Coronary artery (tissue), 2 donors: ENCODE measurements at regions not wholly inside any gene's neighbourhood (a gene's known extent, or its start where the extent isn't known, plus 50 kb on each side); places are given as distances from the start of the nearest gene placed in this dataset.
"Not testable (repeated sequence)": the region's sequence is repeated elsewhere in the genome, so short reads cannot be mapped to it uniquely, and the experiment has no call there.

Experiments used
- DNase-seq: peaks from one replicate; pipeline ENCODE4 v3.0.0-alpha.2; 2017; ENCODE audit warnings: low spot score
- H3K27ac ChIP-seq, 2 donors: fragments of 200-600 bp; sonication (generic); one replicate each; pipeline ENCODE4 v1.5.1; 2016 to 2019
- H3K4me3 ChIP-seq: fragments of 200-600 bp; sonication (generic); 2 replicates; pipeline ENCODE4 v1.5.1; 2016; ENCODE audit warnings: mild to moderate bottlenecking, moderate library complexity
- CTCF ChIP-seq: fragments of 200-600 bp; sonication (generic); IDR thresholded peaks from one replicate; pipeline ENCODE4 v1.5.1; 2019; ENCODE audit warnings: antibody characterized with exemption

DNA sequence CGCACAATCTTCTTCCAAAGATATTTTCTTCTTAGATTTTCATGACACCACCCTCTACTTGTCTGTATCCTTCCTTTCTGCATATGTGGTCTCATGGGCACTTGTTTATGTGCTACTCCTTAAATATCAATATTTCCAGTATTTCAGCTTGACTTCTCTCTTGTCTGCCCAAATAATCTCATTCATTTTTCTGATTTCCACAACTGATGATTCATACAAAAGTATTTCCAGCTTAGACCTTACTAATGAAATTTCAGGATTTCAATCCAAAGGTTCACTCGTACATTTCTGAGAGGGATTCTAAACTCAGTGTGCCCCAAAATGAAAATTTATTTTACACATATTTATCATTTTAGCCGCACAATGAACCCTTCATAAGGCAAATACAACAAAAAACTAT is 928.9 kb upstream of the C9orf72 start:
- Histone ChIP-seq H3K4me3 (no peak overlapping the region), H3K27ac (no peak overlapping the region)
- no peak for DNase-seq
- TF ChIP-seq CTCF, result no peak

DNA sequence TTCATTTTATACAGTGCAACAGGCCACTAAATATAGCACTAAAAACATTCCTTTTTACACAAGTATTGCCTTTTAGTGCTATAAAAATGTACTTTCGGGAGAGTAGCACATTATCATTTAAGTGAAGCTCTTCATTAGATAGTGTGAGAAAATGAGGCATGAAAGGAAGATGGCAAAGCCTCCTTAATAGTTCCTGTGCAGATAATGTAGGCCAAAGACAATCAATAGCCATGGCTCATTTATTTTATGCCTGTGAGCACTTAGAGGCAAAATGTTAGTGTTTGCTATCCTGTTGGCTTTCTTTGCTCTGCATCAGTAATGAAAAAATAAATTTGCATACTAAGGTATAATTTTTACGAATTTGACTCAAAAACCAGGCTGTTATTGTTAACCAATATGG is 929.5 kb upstream of the C9orf72 start:
- no peak for DNase-seq
- Histone ChIP-seq H3K27ac (no peak overlapping the region), H3K4me3 (no peak overlapping the region)
- TF ChIP-seq CTCF, result no peak

DNA sequence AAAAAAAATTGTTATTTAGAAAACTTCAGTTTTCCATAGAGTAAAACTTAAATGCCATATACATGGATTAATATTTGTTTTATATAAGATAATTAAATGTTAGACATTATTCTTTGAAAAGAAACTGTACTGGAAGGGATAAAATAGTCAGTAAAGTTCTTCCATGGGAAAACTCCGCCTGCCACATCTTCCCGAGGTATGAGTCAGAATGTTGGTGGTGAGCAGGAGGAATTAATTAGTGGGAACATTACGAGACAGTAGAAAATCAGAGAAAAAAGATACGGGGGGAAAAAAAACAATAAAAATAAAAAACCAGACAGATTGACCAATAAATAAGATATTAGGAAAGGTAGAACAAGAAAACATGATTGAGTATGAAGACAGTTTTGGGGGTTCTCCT is 930.3 kb upstream of the C9orf72 start:
- TF ChIP-seq CTCF, result no peak
- DNase-seq, result no peak
- Histone ChIP-seq H3K4me3 (no peak overlapping the region), H3K27ac (no peak overlapping the region)

- no peak for TF ChIP-seq CTCF
- H3K27ac ChIP-seq, result no peak overlapping the region
- no peak for DNase-seq
- no peak overlapping the region for H3K4me3 ChIP-seq
Observed at GRCh38 chr9:28518439-28518838, 945.2 kb upstream of the C9orf72 start.

DNA sequence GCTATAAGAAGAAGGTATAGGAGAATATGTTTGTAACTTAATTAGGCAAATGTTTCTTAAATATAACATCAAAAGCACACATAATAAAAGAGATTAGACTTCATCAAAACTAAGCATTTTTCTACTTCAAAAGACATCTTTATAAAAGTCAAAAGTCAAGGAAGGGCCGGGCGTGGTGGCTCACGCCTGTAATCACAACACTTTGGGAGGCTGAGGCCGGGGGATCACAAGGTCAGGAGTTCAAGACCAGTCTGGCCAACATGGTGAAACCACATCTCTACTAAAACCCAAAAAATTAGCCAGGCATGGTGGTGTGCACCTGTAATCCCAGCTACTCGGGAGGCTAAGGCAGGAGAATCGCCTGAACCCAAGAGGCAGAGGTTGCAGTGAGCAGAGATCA is 951.0 kb upstream of the C9orf72 start:
- H3K4me3 ChIP-seq, H3K27ac ChIP-seq, DNase-seq: not testable (repeated sequence)

GRCh38 chr9:28528049-28528448 is 954.8 kb upstream of the C9orf72 start:
- TF ChIP-seq CTCF, result no peak
- H3K4me3 ChIP-seq, result no peak overlapping the region
- no peak overlapping the region for H3K27ac ChIP-seq
- no peak for DNase-seq

GRCh38 chr9:28538132-28538531 is 964.9 kb upstream of the C9orf72 start:
- Histone ChIP-seq H3K27ac (no peak overlapping the region), H3K4me3 (no peak overlapping the region)
- no peak for DNase-seq
- TF ChIP-seq CTCF, result no peak

- no peak overlapping the region for H3K27ac ChIP-seq
- no peak overlapping the region for H3K4me3 ChIP-seq
- DNase-seq, result no peak
- TF ChIP-seq CTCF, result no peak
Observed at GRCh38 chr9:28539434-28540070, 966.3 kb upstream of the C9orf72 start.
